KG1 (cell line): ENCODE measurements at regions not wholly inside any gene's neighbourhood (a gene's known extent, or its start where the extent isn't known, plus 50 kb on each side); places are given as distances from the start of the nearest gene placed in this dataset.
"Not testable (repeated sequence)": the region's sequence is repeated elsewhere in the genome, so short reads cannot be mapped to it uniquely, and the experiment has no call there.

ENCODE experiments used
- DNase-seq: peaks from one replicate; lab custom pipeline; 2025; lab: John Stamatoyannopoulos, UW

GRCh38 chr3:10665592-10665991 is 150.4 kb upstream of the SLC6A11 start:
- DNase-seq, result no peak

GRCh38 chr3:10666621-10667020 is 149.4 kb upstream of the SLC6A11 start:
- no peak for DNase-seq

GRCh38 chr3:10667269-10667668 is 148.8 kb upstream of the SLC6A11 start:
- no peak for DNase-seq

- no peak for DNase-seq
Observed at GRCh38 chr3:10667901-10668476, 148.0 kb upstream of the SLC6A11 start.

- DNase-seq, result no peak
Observed at GRCh38 chr3:10669490-10670048, 146.5 kb upstream of the SLC6A11 start.

- no peak for DNase-seq
Observed at GRCh38 chr3:10672422-10672821, 143.6 kb upstream of the SLC6A11 start.

GRCh38 chr3:10674578-10674977 is 141.4 kb upstream of the SLC6A11 start:
- DNase-seq, result no peak

GRCh38 chr3:10676905-10677304 is 139.1 kb upstream of the SLC6A11 start:
- DNase-seq, result no peak

- no peak for DNase-seq
Observed at GRCh38 chr3:10678796-10679376, 137.1 kb upstream of the SLC6A11 start.

- DNase-seq, result no peak
Observed at GRCh38 chr3:10680796-10681195, 135.2 kb upstream of the SLC6A11 start.

GRCh38 chr3:10682692-10683091 is 133.3 kb upstream of the SLC6A11 start:
- DNase-seq, result no peak

GRCh38 chr3:10683106-10683505 is 132.9 kb upstream of the SLC6A11 start:
- no peak for DNase-seq

- DNase-seq, result no peak
Observed at GRCh38 chr3:10688126-10688525, 127.9 kb upstream of the SLC6A11 start.

GRCh38 chr3:10688548-10689172 is 127.4 kb upstream of the SLC6A11 start:
- DNase-seq, result no peak

- DNase-seq, result no peak
Observed at GRCh38 chr3:10692039-10692622, 123.9 kb upstream of the SLC6A11 start.

GRCh38 chr3:10693457-10693856 is 122.6 kb upstream of the SLC6A11 start:
- DNase-seq, result no peak

GRCh38 chr3:10694179-10694578 is 121.8 kb upstream of the SLC6A11 start:
- no peak for DNase-seq

- not testable (repeated sequence) for DNase-seq
Observed at GRCh38 chr3:10695186-10695585, 120.8 kb upstream of the SLC6A11 start.

GRCh38 chr3:10695595-10696285 is 120.3 kb upstream of the SLC6A11 start:
- DNase-seq, result no peak

GRCh38 chr3:10697918-10698317 is 118.1 kb upstream of the SLC6A11 start:
- DNase-seq, result no peak

GRCh38 chr3:10700821-10701220 is 115.2 kb upstream of the SLC6A11 start:
- no peak for DNase-seq

GRCh38 chr3:10702961-10703740 is 112.9 kb upstream of the SLC6A11 start:
- no peak for DNase-seq
